ENCODE measurements at regions not wholly inside any gene's neighbourhood (a gene's known extent, or its start where the extent isn't known, plus 50 kb on each side); places are given as distances from the start of the nearest gene placed in this dataset.

GRCh38 chr18:40911582-40912254, 1043.3 kb upstream of the PIK3C3 start:
- TF ChIP-seq CTCF (IDR thresholded peaks at IDR 0.05) (no peak), POLR2AphosphoS5 (IDR thresholded peaks at IDR 0.05) (no peak), EP300 (IDR thresholded peaks at IDR 0.05; ENCODE audit: low read depth) (no peak), POLR2A (IDR thresholded peaks at IDR 0.05) (no peak)
